DMS114 treated with DMSO at 0.1 percent for 48 hours (cell line): ENCODE measurements at regions not wholly inside any gene's neighbourhood (a gene's known extent, or its start where the extent isn't known, plus 50 kb on each side); places are given as distances from the start of the nearest gene placed in this dataset.

Experiments
- DNase-seq: peaks from one replicate; lab custom pipeline; 2025; ENCODE audit not compliant: unreplicated experiment; lab: John Stamatoyannopoulos, UW

DNA sequence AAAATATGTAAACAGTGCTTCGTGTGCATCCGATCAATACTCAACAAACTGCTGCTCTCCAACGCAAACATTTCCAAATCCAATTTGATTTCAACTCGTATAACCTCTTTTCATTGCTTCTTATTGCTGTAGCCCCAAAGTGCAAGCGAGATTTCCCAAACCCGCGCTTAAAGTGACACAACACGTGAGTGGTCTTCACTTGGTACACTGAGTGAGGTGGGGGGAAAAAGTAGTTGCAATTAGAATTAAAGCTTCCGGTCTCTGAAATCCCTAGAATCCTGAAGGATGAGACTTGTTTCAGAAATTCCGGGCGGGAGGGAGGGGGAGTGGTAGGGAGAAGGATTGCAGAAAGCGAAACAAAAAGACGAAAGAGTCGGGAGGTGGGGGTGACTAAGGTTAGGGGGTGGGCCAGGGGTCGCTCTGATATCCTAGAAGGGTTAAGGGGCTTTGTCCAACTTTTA lies 387.5 kb downstream of the BCAT1 start:
- DNase-seq = no peak

DNA sequence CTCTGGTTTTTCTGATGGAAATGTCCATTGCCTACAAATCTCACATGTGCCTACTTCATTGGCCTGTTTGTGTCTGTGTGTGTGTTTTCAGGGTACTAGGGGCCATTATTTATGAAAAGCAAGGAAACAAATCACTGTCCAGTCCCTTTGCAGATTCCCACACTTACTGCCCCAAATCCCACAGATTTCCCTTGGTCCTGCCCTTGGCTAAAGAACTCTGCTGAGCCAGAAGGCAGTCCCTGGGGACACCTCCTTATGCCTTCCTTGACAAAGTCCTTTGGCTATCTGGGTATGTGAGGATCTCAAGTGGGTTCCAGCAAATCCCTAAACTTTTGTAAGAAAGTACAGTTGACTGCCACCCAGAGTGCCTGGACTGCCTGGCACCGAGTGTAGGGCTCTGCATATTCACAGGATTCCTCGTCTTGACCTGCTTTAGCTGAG lies 388.1 kb downstream of the BCAT1 start:
- no peak for DNase-seq

DNA sequence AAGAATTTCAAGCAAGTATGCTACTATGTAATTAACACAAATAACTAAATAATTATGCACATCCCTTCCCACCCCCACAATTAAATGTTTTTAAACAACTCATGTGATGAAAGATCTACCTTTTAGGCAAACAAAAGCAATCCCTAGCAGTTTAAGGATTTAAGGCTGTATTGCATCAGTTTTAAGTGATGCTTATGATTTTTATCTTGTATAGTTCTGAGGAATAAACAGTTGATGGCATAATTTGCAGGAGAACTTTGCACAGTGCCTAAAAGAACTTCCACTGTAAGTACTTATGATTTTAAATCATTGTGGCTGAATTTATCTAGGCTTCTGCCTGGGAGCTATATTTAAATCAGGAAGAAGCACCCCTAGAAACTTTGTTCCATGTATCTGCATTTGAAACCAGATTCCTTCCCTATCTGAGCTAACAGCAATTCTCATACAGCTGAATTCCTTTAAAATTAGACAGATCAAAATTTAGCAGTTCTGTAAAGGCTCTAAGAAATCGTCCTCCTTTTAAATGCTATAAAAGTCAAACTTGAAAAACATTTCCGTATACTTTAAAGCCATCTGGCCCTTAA lies 388.6 kb downstream of the BCAT1 start:
- no peak for DNase-seq

GRCh38 chr12:24557738-24558137 lies 391.2 kb downstream of the BCAT1 start:
- DNase-seq = no peak

GRCh38 chr12:24555730-24556129 lies 393.2 kb downstream of the BCAT1 start:
- DNase-seq = no peak

GRCh38 chr12:24554612-24555295 lies 394.1 kb downstream of the BCAT1 start:
- DNase-seq = no peak

- no peak for DNase-seq
Observed at GRCh38 chr12:24553259-24553658, 395.6 kb downstream of the BCAT1 start.

- DNase-seq = no peak
Observed at GRCh38 chr12:24551163-24551786, 397.6 kb downstream of the BCAT1 start.

- DNase-seq = no peak
Observed at GRCh38 chr12:24550609-24551008, 398.3 kb downstream of the BCAT1 start.

DNA sequence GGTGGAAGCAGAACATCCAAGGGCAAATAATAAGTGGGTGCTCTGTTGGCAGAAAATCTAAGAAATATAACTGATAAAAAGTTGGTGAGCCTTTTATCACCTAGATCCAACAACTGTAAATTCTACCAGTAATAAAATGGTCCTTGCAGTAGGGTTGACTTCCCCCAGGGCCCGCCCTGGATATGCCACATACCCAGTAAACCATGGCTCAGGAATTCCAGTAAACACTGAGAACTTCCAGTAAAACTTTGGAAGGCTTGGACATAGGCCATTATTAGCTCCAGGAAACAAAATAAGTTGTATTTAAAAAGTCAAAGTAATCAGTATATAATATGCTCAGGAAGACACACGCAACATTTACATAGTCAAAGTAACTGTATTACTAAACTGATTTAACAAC lies 402.2 kb downstream of the BCAT1 start:
- no peak for DNase-seq

GRCh38 chr12:24546084-24546483 lies 402.8 kb downstream of the BCAT1 start:
- no peak for DNase-seq

DNA sequence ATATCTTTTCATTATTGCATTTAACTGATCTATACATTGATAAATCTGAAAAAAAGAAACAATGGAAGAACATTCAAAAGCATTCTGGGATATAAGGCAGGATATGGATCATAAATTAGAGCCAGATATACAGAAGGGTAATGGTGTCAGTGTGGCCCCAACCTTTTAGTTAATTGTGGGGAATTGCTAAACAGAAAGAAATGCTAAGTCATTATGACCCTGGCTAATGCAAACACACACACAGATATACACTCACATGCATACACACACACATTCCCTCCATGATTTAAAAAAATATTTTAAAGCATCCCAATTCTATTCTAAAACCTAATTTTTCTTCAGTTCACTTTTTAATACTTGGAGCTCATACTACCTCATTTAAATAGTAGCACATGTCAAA lies 404.5 kb downstream of the BCAT1 start:
- DNase-seq = no peak

DNA sequence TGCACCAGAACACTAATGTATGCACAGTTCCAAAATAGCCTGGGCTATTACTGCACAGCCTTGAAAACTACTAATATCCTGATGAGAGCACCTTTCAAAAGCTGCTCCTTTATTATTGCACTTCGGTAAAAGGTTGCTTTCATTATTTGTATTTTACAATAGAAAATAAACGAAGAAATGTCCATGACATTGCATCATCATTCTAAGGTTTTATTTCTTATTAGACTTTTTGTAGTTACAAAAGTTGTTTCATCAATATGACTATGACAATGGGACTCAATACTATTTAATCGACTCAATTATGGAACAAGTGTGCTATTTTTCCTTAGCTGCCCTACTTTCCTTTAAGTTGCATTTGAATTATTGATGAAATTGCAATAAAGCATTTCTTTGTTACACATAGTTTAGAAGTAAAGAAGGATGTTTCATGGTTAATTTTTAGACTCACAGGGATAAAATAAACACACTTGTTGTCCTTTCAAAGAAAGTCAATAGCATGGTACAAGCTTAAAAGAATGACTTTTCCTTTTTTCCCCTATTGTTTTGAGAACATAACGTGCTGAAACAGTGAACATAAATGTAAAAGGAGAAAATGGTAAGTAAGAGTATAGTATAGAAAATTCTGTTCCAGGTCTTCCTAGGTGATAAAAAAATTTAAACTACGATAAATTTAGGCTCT lies 407.6 kb downstream of the BCAT1 start:
- no peak for DNase-seq

GRCh38 chr12:24539646-24540045 lies 409.3 kb downstream of the BCAT1 start:
- DNase-seq = no peak

DNA sequence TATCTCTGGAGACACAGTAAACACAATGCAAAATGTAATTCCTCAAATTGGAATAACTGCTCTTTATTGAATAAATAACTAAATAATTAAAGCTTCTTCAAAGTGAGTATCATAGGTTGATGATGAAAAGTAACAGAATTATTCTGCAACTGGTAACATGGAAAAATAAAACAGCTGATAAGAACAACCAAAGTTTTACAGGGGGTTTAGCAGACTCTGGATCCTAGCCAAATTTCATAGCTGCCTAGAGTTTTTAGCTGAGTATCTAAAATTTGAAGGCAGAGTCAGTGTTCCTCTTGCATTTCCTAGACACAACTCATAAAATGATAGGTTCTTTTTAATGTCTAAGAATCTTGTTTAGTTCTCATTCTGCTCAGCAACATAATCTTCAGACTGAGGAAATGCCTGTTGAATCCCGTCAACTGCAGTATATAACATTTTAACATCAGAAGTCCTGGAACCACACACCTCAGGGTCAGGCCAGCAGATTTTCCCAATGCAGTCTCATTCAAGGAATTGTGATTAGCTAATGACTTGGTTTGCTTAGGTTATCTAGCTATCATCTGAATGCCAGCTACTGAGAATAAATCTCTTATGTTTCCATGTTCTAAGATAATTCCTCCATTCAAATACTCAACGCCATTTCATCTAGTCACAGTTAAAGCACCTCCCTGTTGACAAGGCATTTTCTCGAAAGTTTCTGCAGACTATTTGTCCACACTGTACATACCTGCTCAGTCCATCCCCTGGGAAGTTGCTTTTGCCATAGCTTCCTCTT lies 411.6 kb downstream of the BCAT1 start:
- no peak for DNase-seq

DNA sequence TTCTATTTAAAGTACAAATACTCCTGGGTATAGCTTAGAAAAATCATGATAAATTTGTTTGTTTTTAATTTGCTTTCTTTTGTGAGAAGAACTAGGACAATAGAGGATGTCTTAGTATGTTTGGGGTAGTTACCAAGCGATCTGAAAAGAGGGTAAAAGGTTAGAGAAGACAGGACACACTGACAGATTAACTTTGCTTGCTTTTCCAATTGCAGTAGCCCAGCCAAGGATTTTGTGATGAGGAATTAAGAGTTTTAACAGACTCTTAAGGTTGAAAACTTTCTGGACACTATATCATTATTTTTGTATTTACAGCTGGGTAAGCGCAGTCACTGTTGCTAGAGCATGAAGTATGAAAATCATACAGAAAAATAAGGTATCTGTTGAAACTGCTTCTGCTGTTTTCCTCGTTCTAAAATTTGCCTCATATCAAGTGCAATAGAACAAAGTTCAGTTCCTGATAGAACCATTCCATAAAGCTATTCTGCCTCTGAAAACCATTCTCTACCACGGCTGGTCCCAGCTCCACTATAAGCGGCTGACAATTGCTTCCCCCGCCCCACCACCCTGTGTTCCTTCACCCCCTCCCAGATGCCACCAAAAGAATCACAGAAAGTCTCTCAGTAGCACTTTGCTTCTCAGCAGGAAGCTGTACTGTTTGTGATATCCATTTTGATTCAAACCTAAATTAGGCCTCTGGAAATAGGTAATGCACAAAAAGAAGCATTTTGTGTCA lies 413.4 kb downstream of the BCAT1 start:
- DNase-seq = no peak

GRCh38 chr12:24534622-24535021 lies 414.3 kb downstream of the BCAT1 start:
- DNase-seq = no peak

- DNase-seq = no peak
Observed at GRCh38 chr12:24533716-24534352, 415.1 kb downstream of the BCAT1 start.

DNA sequence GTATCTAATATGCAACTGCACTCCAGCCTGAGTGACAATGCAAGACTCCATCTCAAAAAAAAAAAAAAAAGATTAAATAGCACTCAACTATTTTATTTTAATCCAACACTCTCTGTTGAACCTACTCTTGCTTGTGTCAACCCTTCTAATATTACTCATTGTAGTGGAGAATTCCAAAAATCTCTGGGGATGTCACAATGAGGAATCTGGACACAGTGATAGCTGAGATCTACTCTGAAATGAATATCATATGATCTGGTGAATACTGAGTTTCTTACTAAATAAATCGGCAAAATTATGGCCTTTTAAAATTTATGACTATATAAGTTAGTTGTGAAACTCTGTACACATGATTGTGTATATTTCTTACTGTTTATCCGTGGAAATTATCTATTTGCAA lies 418.2 kb downstream of the BCAT1 start:
- no peak for DNase-seq

DNA sequence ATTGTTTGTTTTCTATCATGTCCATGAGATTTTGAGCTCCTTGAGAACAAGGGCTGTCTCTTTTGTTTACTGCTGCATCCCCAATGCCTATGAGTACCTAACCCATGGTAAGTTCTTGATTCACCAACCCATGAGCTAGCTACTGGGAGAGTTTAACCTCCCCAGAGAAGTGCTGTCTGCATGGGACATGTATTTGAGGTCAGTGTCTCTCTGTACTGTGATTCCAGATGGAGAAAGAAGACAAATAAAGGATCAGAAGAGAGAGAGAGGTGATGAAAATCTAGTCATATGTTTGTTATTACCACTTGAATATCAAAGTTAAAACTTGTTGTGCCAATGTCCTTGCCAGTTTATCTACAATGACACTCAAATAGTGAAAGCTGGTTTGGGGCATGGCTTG lies 421.8 kb downstream of the BCAT1 start:
- DNase-seq = no peak
